RWPE2 (cell line): ENCODE measurements at regions not wholly inside any gene's neighbourhood (a gene's known extent, or its start where the extent isn't known, plus 50 kb on each side); places are given as distances from the start of the nearest gene placed in this dataset.

Experiments
- ATAC-seq: fragments of 200-7000 bp; cut with Tn5 transposase; 3 replicates; pipeline ENCODE4 v1.9.1; 2021; ENCODE audit warnings: low read depth
- DNase-seq: peaks from one replicate; pipeline ENCODE4 v3.0.0-alpha.2; 2020; ENCODE audit warnings: low spot score
- H3K27ac ChIP-seq: fragments of 450-650 bp; 2 replicates; pipeline ENCODE4 v1.5.1; 2017; ENCODE audit warnings: mild to moderate bottlenecking; ENCODE audit not compliant: poor library complexity, severe bottlenecking
- H3K27me3 ChIP-seq: fragments of 250-450 bp; sonication (Bioruptor Pico); 2 replicates; pipeline ENCODE4 v1.5.1; 2021; ENCODE audit warnings: mild to moderate bottlenecking, moderate library complexity; ENCODE audit not compliant: insufficient read depth, poor library complexity, severe bottlenecking
- H3K36me3 ChIP-seq: fragments of 250-450 bp; sonication (Bioruptor Pico); 2 replicates; pipeline ENCODE4 v1.5.1; 2020; ENCODE audit warnings: low read depth, mild to moderate bottlenecking, moderate library complexity
- H3K4me1 ChIP-seq: fragments of 250-450 bp; sonication (Bioruptor Pico); 2 replicates; pipeline ENCODE4 v1.5.1; 2021; ENCODE audit warnings: mild to moderate bottlenecking, moderate library complexity; ENCODE audit not compliant: insufficient read depth, poor library complexity, severe bottlenecking
- H3K4me3 ChIP-seq: fragments of 250-450 bp; sonication (Bioruptor Pico); 2 replicates; pipeline ENCODE4 v1.5.1; 2021; ENCODE audit warnings: mild to moderate bottlenecking, moderate library complexity; ENCODE audit not compliant: severe bottlenecking
- H3K9me3 ChIP-seq: fragments of 250-450 bp; sonication (Bioruptor Pico); 2 replicates; pipeline ENCODE4 v1.5.1; 2021; ENCODE audit warnings: mild to moderate bottlenecking, moderate library complexity; ENCODE audit not compliant: severe bottlenecking
- TF ChIP-seq, protein P1 (sequence below): fragments of 450-650 bp; IDR thresholded peaks from one replicate; pipeline ENCODE4 v1.5.1; 2017; ENCODE audit warnings: mild to moderate bottlenecking, moderate library complexity; ENCODE audit not compliant: poor library complexity, severe bottlenecking

DNA sequence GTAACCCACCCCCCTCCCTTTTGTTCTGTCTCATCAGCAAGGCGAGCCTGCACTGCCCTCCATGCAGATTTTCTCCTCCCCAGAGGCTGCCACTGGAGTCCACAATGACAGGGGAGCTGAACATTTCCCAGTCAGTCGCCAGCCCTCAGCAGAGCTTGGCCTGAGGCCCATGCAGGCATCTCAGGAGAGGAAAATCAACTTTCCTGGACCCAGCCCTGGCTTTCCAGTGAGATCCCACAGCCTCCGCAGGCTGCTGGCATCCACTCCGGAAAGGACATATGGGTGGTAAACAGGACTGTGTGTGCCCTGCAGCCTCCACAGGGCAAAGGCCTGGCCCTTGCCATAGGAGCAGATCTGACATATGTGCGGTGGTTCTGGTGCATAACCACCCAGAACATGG is 253.8 kb downstream of the TNS1 start:
- TF ChIP-seq, protein P1, sequence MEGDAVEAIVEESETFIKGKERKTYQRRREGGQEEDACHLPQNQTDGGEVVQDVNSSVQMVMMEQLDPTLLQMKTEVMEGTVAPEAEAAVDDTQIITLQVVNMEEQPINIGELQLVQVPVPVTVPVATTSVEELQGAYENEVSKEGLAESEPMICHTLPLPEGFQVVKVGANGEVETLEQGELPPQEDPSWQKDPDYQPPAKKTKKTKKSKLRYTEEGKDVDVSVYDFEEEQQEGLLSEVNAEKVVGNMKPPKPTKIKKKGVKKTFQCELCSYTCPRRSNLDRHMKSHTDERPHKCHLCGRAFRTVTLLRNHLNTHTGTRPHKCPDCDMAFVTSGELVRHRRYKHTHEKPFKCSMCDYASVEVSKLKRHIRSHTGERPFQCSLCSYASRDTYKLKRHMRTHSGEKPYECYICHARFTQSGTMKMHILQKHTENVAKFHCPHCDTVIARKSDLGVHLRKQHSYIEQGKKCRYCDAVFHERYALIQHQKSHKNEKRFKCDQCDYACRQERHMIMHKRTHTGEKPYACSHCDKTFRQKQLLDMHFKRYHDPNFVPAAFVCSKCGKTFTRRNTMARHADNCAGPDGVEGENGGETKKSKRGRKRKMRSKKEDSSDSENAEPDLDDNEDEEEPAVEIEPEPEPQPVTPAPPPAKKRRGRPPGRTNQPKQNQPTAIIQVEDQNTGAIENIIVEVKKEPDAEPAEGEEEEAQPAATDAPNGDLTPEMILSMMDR = no peak
- no peaks in the 10 kb centered on the region for H3K9me3 ChIP-seq
- DNase-seq = no peak

DNA sequence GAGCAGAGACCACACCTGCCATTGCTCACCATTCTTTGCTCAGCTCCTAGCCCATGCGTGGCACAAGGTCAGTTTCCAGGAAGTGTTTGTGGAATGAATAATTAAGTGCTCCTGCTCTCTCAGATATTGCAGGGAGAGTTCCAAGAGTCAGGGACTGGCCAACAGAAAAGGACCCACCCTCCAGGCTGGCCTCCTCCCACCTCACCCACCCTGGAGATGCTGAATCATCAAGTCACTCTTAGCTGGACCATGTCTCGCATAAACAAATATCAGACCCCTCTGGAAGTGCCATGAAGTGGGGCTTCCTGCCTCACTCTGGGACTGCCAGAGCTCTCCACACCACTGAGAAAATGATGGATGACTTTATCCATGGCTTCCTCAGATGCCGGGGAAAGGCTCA is 256.0 kb downstream of the TNS1 start:
- DNase-seq (no peak), ATAC-seq (no peak)
- H3K27me3 ChIP-seq = no peaks in the 10 kb centered on the region
- no peak overlapping the region for H3K27ac ChIP-seq
- no peaks in the 10 kb centered on the region for H3K36me3 ChIP-seq
- no peak overlapping the region for H3K4me3 ChIP-seq
- TF ChIP-seq, protein P1 = no peak
- H3K9me3 ChIP-seq = no peaks in the 10 kb centered on the region
- no peaks in the 10 kb centered on the region for H3K4me1 ChIP-seq

More for the DNA sequence above, 253.8 kb downstream of the TNS1 start:
- Histone ChIP-seq H3K36me3 (no peaks in the 10 kb centered on the region), H3K27me3 (no peaks in the 10 kb centered on the region), H3K4me1 (no peaks in the 10 kb centered on the region), H3K4me3 (no peak overlapping the region), H3K27ac (no peak overlapping the region)
- ATAC-seq = no peak

DNA sequence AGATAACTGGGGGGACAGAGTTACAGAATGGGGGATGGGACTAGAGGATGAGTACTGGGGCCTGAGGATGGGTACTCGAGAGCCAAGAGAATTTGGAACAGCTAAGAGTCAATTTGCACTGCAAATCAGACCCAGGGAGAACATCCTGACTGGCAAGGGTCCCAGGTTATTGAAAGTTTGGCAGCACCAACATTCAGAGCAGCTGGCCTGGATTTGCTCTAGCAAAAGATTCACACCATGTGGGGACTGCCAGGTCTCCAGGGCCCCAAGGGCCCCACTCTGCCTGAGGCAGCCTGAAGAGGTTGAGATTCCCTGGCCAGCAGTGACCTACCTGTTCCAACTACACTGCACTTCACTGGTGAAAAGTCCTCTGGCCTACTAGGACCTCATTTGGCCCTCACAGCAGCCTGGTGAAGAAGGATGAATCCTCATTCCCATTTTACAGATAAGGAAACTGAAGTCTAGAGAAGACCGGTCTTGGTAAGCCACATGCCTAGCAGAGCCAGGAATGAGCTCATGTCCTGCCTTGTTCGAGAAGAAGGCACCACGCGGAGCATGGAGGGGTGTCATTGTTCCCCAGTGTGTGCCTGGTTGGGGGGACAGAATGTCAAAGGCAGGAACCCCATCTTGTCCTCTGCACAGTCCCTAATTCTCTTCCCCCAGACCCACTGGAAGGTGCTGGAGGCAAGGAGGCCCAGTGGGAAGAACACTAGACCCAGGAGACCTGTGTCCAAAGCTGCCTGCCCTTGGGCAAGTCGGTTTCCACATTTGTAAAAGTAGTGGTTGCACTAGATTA is 258.6 kb downstream of the TNS1 start:
- Histone ChIP-seq H3K4me3 (no peak overlapping the region), H3K27me3 (no peaks in the 10 kb centered on the region), H3K27ac (no peak overlapping the region), H3K36me3 (no peaks in the 10 kb centered on the region), H3K9me3 (no peaks in the 10 kb centered on the region), H3K4me1 (no peaks in the 10 kb centered on the region)
- no peak for DNase-seq
- TF ChIP-seq, protein P1 = no peak
- ATAC-seq = no peak

DNA sequence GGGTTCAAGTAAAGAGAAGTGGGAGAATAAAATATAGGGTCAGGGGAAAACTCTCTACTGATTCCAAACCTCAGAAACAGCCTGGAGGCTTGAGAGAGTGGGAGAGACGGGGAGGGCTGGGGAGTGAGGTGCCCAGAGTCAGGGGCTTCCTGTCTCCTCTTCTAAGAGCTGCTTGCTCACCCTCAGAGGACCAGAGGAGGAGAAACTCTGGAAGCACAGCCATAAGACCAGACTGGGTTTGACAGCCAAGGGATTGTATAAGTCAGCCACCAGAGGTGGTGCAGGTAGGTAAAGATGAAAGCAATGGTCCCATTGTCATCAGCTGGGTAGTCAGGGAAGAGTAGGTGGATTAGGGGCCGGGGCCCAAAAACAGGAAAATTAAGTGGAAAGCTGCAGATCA is 259.4 kb downstream of the TNS1 start:
- DNase-seq (no peak), ATAC-seq (no peak)
- H3K4me1 ChIP-seq = no peaks in the 10 kb centered on the region
- no peak overlapping the region for H3K27ac ChIP-seq
- H3K36me3 ChIP-seq = no peaks in the 10 kb centered on the region
- H3K4me3 ChIP-seq = no peak overlapping the region
- no peaks in the 10 kb centered on the region for H3K27me3 ChIP-seq
- H3K9me3 ChIP-seq = no peaks in the 10 kb centered on the region
- TF ChIP-seq, protein P1 = no peak

DNA sequence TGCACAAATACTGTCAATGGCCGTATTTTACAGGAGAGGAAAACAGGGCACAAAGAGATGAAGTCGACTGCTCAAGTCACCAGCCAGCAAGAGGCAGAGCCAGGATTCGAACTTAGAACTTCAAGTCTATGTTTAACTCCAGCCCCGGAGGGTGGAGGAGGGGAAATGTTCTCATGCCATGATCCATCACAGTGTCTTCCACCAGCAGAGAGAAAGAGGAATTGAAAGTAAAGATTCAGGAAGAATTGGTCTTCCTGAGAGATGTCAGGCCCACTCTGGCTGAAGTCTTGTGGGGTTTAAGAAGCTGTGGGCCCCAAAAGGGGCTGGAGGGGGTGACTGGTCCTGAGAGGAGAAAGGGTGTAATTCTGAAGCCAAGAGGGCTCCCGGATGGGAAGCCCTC is 260.0 kb downstream of the TNS1 start:
- H3K9me3 ChIP-seq = no peaks in the 10 kb centered on the region
- TF ChIP-seq, protein P1 = no peak
- H3K27me3 ChIP-seq = no peaks in the 10 kb centered on the region
- no peaks in the 10 kb centered on the region for H3K4me1 ChIP-seq
- DNase-seq (no peak), ATAC-seq (no peak)
- no peak overlapping the region for H3K27ac ChIP-seq
- H3K36me3 ChIP-seq = no peaks in the 10 kb centered on the region
- no peak overlapping the region for H3K4me3 ChIP-seq
